Hematopoietic multipotent progenitor cell (in vitro differentiated cells): ENCODE measurements at regions not wholly inside any gene's neighbourhood (a gene's known extent, or its start where the extent isn't known, plus 50 kb on each side); places are given as distances from the start of the nearest gene placed in this dataset.
A peak's percentile ranks its signal among the peaks of the same experiment; 100 is the strongest.
"Not testable (repeated sequence)": the region's sequence is repeated elsewhere in the genome, so short reads cannot be mapped to it uniquely, and the experiment has no call there.

Source experiments
- DNase-seq, 3 donors: peaks; one replicate each; pipeline ENCODE4 v3.0.0-alpha.2; 2011 to 2015; ENCODE audit warnings: low read depth in 2 of 3, low spot score in 2 of 3

GRCh38 chr21:33974513-33975468 is 59.2 kb upstream of the ATP5PO start:
- DNase-seq = no peak

- no peak for DNase-seq
These were observed 57.7 kb upstream of the ATP5PO start for GRCh38 chr21:33973268-33973667.

- DNase-seq = no peak
These were observed 56.9 kb upstream of the ATP5PO start for GRCh38 chr21:33972539-33972938.

GRCh38 chr21:33971492-33972013 is 55.9 kb upstream of the ATP5PO start:
- DNase-seq = no peak

- no peak for DNase-seq
These were observed 54.0 kb upstream of the ATP5PO start for GRCh38 chr21:33969581-33969980.

- no peak for DNase-seq
These were observed 53.4 kb upstream of the ATP5PO start for GRCh38 chr21:33968995-33969348.

- peak in 1 of 3 donors; percentile 21 for DNase-seq
These were observed 52.7 kb upstream of the ATP5PO start for GRCh38 chr21:33968080-33968994.

- no peak for DNase-seq
These were observed 51.5 kb upstream of the ATP5PO start for GRCh38 chr21:33967086-33967571.

- DNase-seq = no peak
These were observed 50.8 kb upstream of the ATP5PO start for GRCh38 chr21:33966324-33966949.

- not testable (repeated sequence) for DNase-seq
These were observed 50.1 kb upstream of the ATP5PO start for GRCh38 chr21:33965662-33966061.
